ENCODE measurements at regions not wholly inside any gene's neighbourhood (a gene's known extent, or its start where the extent isn't known, plus 50 kb on each side); places are given as distances from the start of the nearest gene placed in this dataset.

DNA sequence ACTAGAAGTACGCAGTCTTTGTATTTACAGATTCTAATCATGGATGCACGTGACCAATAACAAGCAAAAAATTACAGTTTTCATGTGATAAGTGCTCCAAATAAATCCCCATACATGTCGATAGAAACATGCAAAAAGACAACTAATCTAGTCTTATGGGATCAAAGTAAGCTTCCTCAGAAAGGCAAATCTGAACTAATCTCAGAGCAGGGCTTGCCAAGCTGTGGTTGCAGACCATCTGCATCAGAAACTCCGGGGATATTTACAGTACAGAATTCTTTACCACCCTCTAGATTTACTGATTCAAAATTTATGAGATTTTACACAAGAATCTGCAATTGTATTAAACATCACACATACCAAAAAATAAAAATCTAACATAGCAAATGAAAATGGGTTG, 1435.5 kb downstream of the MRPL39 start:
- no peak for DNase-seq (ENCODE audit: low read depth)
- TF ChIP-seq, protein P1, sequence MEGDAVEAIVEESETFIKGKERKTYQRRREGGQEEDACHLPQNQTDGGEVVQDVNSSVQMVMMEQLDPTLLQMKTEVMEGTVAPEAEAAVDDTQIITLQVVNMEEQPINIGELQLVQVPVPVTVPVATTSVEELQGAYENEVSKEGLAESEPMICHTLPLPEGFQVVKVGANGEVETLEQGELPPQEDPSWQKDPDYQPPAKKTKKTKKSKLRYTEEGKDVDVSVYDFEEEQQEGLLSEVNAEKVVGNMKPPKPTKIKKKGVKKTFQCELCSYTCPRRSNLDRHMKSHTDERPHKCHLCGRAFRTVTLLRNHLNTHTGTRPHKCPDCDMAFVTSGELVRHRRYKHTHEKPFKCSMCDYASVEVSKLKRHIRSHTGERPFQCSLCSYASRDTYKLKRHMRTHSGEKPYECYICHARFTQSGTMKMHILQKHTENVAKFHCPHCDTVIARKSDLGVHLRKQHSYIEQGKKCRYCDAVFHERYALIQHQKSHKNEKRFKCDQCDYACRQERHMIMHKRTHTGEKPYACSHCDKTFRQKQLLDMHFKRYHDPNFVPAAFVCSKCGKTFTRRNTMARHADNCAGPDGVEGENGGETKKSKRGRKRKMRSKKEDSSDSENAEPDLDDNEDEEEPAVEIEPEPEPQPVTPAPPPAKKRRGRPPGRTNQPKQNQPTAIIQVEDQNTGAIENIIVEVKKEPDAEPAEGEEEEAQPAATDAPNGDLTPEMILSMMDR (IDR thresholded peaks at IDR 0.05; ENCODE audit: low read depth, low read length, missing control alignments): no peak
- H3K4me3 ChIP-seq (ENCODE audit: low read depth, low read length): no peak overlapping the region
- in situ Hi-C loops (cut with HindIII; ENCODE audit: low sequenced_read_pairs): no loop called here

DNA sequence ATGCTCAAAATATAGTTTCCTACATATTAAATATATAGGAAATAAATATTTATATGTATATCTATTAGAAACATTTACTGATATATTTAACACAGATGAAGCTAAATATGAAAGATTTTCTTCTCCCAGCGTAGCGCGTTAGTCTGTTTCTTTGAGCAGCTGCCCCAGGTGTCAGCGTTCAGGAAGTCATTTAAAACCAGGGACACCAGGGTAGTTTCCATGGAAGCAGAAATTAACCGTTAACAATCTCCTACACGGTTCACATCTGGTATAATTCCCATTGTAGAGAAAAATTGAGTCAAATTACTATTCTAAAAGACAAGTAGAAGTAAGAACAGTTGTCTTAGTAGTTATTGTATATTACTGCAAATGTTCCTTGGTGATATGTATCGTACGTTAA, 1443.7 kb downstream of the MRPL39 start:
- in situ Hi-C loops (cut with HindIII; ENCODE audit: low sequenced_read_pairs): no loop called here

DNA sequence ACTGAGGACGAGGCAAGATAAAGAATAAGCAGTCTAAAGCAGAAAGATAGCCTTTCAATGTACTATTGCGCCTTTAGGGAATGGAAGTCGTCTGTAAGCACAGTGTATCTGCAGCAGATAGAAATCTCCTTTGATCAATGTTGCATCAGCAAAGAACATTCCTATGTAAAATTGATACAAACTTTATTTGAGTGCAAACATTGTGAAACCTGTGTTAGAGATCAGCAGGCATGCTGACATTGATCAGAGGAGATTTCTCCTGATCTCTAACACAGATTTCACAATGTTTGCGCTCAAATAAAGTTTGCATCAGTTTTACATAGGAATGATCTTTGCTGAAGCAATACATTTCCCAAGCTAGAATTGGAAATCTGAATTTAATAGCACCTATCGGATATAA, 1446.8 kb downstream of the MRPL39 start:
- H3K4me3 ChIP-seq (ENCODE audit: low read depth, low read length): no peak overlapping the region
- TF ChIP-seq, protein P1 (IDR thresholded peaks at IDR 0.05; ENCODE audit: low read depth, low read length, missing control alignments): no peak
- no peak for DNase-seq (ENCODE audit: low read depth)
- in situ Hi-C loops (cut with HindIII; ENCODE audit: low sequenced_read_pairs): no loop called here

More for the DNA sequence above, 1443.7 kb downstream of the MRPL39 start:
- no peak overlapping the region for H3K4me3 ChIP-seq (ENCODE audit: low read depth, low read length)
- TF ChIP-seq, protein P1 (IDR thresholded peaks at IDR 0.05; ENCODE audit: low read depth, low read length, missing control alignments): no peak
- no peak for DNase-seq (ENCODE audit: low read depth)

DNA sequence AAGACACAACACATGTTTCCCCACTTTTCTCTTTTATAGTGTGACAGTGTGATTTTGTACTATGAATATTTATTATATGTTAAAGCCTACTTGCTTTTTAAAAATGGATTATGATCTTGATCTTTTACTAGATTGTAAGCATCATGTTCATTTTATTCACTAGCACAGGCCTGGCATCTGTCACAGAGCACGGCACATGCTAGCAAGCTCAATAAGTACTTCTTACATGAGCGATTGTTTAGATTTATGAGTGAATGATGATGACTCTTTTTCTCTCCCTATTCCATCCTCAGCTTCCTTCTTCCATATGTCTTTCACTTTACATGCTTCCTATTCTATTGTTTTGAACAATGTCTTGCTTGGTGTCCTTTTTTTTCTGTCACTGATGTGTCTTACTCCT, 1454.1 kb downstream of the MRPL39 start:
- TF ChIP-seq, protein P1 (IDR thresholded peaks at IDR 0.05; ENCODE audit: low read depth, low read length, missing control alignments): no peak
- H3K4me3 ChIP-seq (ENCODE audit: low read depth, low read length): no peak overlapping the region
- in situ Hi-C loops (cut with HindIII; ENCODE audit: low sequenced_read_pairs): no loop called here
- DNase-seq (ENCODE audit: low read depth): no peak

DNA sequence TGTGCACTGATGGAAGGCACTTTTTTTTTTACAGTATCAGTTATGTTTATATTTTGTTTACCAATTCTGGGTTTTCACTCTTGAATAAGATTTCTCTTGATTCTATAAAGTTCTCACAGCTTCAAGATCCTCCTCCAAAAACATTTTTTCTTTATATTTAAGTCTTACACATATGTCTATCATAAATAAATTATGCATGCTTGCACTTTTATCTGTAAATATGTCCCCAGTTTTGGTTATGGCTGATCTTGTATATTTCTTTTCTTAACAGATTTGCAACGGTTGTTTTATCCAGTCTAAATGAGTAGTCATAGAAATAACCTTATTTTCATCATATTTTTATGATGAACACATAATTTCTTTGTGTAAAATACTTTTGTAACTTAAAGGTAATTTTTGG, 1456.5 kb downstream of the MRPL39 start:
- in situ Hi-C loops (cut with HindIII; ENCODE audit: low sequenced_read_pairs): no loop called here
- no peak overlapping the region for H3K4me3 ChIP-seq (ENCODE audit: low read depth, low read length)
- TF ChIP-seq, protein P1 (IDR thresholded peaks at IDR 0.05; ENCODE audit: low read depth, low read length, missing control alignments): no peak
- DNase-seq (ENCODE audit: low read depth): no peak

DNA sequence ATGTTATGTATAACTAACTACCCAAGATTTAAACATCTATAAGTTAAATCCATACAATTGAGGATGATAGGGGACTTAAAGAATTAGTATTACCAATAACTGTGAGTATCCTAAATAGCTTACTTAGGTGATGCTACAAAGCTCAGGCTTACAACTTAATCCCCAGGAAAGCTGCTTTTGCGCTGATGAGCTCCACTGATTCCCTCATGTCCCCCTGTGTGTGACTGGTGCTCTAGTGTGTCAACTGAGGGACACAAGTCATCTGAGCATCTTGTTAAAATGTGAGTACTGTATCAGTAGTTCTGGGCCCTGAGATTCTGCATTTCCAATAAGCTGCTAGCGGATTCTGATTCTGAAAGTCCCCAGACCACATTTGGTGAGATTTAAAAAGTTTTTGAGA, 1458.8 kb downstream of the MRPL39 start:
- no peak overlapping the region for H3K4me3 ChIP-seq (ENCODE audit: low read depth, low read length)
- DNase-seq (ENCODE audit: low read depth): no peak
- TF ChIP-seq, protein P1 (IDR thresholded peaks at IDR 0.05; ENCODE audit: low read depth, low read length, missing control alignments): no peak
- in situ Hi-C loops (cut with HindIII; ENCODE audit: low sequenced_read_pairs): no loop called here

DNA sequence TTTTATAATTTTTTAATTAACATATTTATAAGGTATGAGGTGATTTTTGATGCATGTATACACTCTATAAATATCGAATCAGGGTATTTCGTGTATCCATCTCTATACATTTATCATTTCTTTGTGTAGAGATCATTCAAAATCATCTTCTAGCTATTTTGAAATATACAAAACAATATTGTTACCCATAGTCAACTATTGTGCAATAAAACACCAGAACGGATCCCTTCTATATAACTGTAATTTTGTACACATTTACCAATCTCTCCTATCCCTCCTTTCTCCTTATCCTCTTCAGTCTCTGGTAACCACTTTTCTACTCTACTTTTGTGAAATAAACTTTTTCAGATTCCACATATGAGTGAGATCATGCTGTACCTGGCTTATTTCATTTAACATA, 1459.6 kb downstream of the MRPL39 start:
- DNase-seq (ENCODE audit: low read depth): no peak
- in situ Hi-C loops (cut with HindIII; ENCODE audit: low sequenced_read_pairs): no loop called here
- H3K4me3 ChIP-seq (ENCODE audit: low read depth, low read length): no peak overlapping the region
- TF ChIP-seq, protein P1 (IDR thresholded peaks at IDR 0.05; ENCODE audit: low read depth, low read length, missing control alignments): no peak
